ENCODE measurements at regions not wholly inside any gene's neighbourhood (a gene's known extent, or its start where the extent isn't known, plus 50 kb on each side); places are given as distances from the start of the nearest gene placed in this dataset.
"Not testable (repeated sequence)": the region's sequence is repeated elsewhere in the genome, so short reads cannot be mapped to it uniquely, and the experiment has no call there.

DNA sequence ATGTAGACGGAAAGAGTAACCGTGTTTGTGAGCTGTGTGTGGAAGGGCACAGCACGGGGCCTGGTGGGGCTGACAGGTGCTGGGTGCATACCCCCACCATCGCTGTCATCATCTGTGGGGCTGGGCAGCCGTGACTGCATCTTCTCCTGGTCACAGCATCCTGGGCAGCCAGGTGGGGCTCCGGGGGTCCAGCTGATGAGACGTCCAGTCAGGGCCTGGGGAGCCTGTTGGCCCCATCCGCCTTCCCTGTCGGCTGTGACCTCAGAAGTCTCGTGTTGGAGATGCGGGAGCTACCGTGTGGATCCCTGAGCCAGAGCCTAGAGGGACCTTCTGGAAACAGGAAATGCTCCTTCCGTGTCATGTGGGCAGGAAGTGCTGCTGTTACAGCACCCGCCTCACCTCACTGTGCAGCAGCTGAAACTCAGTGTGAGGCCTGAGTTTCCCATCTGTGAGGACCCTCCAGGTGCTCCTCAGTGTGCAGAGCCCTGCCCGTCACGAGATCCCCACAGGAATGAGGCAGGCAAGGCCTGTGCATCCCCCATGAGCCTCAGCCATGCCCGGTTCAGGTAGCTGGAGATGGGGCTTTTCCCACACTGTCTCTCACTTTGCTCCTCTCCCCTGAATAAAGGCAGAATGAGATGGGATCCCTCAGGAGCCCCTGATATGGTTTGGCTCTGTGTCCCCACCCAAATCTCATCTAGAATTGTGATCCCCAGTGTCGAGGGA, 108.7 kb downstream of the ERMARD start:
- DNase-seq = no peak

DNA sequence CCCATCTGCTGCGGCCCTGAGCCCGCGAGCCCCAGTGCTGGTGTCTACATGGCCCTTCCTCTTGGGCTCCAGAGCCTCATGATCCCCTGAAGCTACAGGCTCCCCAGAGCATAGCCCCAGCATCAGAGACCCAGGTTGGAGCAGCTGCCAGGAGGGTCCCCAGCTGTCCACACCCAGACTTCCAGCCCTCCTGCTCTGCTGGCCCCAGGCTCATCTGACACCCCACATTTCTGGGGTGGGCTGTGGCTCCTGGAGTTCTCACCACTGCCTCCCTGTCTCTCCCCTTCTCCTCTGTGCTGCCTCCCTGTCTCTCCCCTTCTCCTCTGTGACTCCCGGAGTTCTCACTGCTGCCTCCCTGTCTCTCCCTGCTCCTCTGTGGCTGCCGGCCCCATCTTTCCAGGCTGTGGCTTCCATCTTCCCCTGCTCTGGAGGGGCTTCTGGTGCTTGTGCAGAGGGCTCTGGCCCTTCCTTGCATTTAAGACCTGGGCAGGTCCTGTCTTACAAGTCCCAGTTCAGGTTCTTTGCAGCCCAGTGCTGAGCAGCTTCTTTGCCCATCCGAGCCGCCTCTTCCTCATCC, 108.1 kb downstream of the ERMARD start:
- DNase-seq = no peak

DNA sequence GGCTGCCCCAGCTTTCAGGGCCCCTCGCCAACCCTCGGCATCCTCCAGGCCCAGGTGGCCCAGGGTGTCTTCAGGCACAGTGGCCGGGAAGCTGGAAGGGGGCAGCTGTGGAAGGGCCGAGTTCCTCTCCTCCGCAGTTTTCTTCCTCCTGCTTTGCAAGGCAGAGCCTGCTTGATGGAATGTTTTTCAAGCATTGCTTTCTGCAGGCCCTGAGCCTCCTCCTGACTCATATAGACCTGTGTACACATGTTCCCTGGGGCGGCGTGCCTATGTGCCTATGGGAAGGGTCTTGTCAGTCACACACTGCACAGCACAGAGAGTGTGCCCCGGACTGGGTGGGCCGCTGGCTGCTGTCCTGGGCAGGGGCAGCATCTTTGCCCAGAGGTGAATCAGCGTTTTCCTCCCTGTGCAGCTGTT, 107.5 kb downstream of the ERMARD start:
- DNase-seq = no peak

DNA sequence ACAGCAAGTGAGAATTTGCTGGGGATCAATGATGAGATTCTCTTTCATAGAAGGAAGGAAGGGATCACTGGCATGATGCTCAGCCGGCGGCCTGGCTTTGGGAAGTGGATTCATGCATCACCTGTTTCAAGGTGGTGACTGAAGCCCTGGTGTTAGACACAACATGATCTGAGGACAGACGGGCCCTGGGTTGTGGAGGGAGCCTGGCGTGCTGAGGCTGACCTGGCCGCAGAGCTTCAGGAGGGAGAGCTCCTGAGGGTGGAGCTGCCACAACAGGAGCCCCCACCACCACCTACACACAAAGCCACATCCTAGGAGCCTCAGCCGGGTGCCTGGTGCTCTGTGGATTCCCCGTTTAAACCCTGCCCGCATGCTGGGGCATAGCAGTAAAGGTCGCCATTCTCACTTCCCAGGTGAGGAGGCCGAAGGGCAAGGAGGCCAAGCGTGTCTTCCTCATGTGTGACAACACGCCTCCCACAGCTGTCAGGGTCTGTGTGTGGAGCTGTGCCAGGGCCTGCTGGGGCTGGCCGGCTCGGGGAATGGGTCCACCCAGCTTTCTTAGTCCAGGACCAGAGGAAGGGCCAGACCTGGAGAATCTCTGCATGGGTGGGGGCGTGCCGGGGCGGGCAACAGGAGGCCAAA, 107.0 kb downstream of the ERMARD start:
- DNase-seq = no peak

DNA sequence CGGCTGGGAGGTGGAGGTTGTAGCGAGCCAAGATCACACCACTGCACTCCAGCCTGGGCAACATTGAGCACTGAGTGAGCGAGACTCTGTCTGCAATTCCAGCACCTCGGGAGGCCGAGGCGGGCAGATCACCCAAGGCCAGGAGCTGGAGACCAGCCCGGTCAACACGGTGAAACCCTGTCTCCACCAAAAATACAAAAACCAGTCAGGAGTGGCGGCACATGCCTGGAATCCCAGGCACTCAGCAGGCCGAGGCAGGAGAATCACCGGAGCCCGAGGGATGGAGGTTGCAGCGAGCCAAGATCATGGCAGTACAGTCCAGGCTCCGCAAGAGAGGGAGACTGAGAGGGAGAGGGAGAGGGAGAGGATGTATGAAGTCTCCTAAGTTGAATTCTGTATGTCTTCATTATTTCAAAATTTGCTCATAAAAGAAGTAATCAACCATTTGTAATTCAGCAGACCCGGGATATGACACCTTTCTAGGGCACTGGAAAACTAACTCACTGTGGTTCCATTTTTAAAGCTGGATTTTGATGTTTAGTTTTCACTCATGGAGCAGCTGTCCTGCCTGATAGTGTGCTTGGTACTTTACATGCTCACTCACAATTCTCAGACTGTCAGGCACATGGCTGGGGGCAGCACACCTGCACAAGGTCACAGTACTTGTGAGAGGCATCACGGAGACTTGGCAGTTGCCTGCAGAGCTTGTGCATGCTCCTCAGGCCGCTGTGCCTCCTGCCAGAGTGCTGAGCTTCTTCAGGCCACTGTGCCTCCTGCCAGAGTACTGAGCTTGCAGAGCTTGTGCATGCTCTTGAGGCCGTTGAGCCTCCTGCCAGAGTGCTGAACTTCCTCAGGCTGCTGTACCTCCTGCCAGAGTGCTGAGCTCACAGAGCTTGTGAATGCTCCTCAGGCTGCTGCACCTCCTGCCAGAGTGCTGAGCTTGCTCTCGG, 106.2 kb downstream of the ERMARD start:
- no peak for DNase-seq

DNA sequence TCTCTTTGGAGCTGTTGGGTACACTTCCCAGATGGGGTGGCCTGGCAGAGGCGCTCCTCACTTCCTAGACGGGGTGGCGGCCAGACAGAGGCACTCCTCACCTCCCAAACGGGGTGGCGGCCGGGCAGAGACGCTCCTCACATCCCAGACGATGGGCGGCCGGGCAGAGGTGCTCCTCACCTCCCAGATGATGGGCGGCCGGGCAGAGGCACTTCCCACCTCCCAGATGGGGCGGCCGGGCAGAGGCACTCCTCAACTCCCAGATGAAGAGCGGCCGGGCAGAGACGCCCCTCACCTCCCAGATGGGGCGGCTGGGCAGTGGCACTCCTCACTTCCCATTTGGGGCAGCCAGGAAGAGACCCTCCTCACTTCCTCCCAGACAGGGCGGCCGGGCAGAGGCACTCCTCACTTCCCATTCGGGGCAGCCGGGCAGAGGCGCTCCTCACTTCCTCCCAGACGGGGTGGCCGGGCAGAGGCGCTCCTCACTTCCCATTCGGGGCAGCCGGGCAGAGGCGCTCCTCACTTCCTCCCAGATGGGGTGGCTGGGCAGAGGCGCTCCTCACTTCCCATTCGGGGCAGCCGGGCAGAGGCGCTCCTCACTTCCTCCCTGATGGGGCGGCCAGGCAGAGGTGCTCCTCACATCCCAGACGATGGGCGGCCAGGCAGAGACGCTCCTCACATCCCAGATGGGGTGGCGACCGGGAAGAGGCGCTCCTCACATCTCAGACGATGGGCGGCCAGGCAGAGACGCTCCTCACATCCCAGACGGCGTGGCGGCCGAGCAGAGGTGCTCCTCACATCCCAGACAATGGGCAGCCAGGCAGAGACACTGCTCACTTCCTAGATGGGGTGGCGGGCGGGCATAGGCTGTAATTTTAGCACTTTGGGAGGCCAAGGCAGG, 105.3 kb downstream of the ERMARD start:
- DNase-seq = not testable (repeated sequence)

DNA sequence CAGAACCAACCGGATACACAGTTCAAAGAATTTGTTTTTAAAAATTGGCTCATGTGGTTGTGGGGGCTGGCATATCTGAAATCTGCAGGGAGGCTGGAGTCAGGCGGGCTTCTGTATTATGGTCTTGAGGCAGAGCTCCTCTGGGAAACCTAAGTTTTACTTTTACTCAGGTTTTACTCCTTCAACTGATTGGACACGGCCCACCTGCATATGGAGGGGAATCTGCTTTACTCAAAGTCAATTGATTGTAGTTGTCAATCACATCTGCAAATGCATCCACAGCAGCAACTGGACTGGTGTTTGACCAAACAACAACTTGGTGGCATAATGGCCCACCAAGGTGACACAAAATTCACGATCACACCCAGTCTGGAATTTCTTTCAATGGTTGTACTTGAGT, 103.4 kb downstream of the ERMARD start:
- no peak for DNase-seq

DNA sequence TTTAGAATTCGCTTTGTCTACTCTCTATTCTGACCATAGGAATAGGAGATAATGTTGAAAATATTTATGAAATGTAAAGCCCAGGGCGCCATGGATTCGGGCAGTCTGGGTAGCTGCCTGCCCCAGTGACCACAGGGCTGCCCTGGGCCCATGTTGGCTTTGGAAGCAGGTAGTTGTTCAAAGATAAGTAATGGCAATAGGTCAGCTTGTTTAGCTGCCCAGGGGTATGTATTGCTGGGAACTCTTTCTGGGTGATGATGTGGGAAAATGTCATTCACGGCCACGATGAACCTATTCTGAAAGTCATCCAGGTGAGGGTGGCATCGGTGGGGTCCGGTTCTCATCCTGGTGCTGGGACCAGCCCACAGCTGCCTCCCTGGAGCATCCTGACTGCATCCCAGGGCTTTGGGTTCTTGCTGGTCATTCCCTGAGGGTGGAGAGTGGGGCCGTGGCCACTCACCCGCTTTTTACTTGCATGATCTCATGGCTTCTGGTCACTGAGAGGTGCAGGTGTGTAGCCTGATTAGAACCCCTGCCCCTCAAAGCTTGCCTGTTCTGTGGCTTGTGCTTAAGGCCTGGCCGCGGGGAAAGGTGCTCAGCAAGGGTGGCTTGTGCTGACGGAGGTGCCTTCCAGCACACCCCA, 102.8 kb downstream of the ERMARD start:
- no peak for DNase-seq

DNA sequence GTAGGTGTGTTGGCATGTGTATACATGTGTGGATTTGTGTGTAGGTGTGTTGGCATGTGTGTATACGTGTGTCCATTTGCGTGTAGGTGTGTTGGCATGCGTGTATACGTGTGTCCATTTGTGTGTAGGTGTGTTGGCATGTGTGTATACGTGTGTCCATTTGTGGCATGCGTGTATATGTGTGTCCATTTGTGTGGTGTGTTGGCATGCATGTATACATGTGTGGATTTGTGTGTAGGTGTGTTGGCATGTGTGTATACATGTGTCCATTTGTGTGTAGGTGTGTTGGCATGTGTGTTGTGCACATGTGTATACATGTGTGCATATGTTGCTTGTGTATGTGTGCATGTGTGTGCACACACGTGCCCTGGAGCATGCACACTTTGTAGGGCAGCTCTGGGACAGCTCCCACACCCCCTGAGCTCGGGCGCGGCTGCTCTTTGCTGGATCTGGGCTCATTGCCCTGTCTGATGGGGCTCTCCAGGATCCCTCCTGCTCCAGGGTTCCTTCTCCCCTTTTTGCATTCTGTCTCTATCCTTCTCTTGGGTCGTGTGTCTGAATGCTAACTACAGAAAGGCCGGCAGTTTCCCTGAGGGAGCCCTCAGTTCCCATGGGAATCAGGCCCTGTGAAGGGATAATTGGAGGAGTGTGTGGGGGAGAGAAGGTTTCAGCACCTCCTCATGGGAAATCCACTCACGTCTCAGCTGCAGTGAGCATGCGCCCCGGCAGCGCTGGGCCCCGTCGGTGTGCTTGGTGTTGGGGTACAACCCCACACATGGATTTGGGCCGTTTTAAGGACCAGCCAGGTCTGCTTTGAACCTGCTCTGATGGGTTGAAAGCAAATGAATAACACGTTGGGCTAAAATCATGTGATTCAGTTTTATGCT, 102.0 kb downstream of the ERMARD start:
- DNase-seq = no peak

DNA sequence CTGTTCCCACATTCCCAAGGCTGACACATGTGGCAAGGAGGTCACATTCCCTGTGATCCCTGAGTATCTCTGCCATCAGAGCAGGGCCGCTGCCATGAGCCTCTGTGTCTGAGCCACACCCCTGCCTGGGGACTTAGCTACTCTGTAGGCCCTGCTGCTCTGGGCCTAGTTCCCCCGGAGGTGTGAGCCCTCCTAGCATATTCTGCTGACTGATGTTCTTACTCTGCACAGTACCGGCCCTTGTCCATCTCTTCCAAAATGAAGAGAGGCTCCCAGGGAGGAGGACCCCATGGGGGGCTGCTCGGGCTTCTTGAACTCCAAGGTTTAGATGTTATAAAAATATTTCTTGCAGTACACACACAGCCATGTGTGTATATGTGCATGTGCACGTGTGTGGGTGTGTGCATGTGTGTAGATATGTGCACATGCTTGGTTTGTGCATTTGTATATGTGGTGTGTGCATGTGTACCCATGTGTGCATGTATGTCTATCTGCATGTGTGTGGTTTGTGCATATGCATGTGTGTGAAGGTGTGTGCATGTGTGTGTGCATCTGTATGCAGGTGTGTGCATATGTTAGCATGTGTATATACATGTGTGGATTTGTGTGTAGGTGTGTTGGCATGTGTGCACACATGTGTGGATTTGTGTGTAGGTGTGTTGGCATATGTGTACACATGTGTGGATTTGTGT, 101.2 kb downstream of the ERMARD start:
- no peak for DNase-seq

DNA sequence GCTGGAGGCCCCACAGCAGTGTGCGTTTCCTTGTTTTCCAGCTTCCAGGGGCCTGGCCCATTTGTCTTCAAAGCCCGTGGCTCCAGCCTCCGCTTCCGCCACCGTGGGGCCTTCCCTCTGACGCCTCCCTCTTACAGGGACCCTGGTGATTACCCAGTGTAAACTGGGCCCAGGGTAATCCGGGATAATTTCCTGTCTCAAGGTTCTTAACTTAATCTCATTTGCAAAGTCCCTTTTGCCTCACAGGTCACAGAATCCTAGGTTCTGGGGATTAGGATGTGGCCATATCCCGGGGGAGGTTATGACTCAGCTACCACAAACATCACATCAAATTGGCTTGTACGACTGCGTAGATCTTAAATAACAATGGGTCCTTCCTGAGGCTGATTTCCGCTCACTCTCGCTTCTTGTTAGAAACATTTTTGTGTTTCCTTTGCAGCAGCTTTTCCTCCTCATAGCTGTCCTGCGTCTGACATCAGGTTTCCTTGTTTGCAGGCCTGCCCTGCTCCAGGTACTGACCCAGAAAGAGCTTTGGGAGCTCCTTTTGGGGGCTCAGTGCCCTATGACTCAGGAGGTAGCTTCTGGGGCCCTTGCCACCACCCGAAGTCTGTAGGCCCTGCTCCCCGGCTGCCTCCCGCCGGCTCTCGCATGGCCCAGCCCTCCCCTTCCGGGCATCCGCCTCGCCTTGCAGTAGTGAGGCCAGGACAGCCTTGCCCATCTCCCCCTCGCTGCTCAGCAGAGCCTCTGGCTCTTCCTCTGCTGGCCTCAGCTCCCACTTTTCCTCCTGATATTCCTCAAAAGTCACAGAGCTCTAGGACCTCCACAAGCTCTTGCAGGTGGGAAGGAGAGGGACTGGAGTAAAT, 100.5 kb downstream of the ERMARD start:
- DNase-seq = no peak

DNA sequence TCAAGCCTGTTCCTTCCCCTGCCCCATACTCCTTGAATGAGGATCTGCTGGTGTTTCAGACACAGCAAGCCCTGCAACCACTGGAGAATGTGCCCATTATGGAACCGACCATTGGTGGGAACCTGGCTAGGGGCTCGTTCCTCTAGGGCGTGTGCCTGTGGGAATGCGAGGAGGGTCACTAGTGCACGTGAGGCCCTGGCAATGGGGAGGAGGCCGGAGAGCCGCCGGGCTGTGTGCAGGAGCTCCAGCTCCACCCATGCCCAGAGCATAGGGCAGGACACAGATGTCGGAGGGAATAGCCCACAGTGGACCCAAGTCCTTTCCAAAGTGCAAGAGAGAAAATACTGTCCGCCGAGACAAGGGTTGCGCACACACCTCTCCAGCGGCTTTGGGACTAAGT, 99.3 kb downstream of the ERMARD start:
- DNase-seq = no peak

DNA sequence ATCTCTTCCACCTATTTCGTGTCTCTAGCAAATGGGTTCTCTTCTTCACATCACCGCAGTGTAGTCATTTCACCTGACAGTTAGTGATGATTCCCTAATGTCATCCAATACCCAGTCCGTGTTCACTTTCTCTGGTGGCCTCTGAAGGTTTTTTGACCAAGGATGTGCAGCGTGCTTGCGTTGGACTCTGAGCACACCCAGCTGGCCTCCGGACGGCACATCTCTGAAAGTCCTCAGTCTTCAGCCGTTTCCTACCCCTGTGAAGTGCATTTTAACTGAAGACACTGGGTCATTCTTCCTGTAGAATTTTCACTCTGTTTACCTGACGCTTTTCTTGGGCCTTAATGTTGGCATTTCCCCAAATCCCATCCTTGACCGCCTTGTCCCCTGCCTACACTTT, 98.7 kb downstream of the ERMARD start:
- no peak for DNase-seq

DNA sequence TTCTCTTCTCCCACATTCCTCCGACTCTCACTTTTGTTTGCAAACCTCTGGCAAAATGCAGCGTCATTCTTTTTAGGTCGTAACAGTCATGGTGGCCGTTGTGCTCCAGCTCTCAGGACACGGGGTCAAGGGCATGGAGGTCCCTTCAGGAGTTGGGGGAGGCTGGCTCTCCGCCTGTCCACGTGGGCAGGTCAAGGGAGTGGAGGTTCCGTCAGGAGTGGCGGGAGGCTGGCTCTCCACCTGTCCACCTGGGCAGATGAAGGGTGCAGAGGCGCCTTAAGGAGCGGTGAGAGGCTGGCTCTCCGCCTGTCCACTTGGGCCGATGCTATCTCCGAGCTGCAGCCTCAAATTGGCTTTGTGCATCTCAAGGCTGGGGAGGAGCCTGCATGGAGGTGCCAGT, 98.0 kb downstream of the ERMARD start:
- no peak for DNase-seq

DNA sequence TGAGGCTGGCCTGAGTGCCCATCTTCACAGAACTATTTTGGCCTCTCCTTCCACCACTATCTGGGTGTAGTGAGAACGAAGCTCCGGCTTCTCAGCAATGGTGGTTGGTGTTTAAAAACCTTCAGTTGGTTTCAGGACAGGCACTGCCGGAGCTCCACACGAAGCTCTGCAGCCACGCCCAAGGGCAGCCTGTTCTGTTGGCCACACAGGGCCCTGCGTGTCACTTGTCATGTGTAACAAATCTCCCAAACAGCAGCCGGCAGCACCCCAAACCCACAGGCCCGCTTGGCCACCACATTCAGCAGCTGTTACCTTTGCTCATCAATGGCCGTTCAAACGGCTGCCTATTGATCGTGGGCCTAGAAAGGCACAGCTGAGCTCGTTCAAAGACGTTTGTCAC, 97.5 kb downstream of the ERMARD start:
- no peak for DNase-seq

DNA sequence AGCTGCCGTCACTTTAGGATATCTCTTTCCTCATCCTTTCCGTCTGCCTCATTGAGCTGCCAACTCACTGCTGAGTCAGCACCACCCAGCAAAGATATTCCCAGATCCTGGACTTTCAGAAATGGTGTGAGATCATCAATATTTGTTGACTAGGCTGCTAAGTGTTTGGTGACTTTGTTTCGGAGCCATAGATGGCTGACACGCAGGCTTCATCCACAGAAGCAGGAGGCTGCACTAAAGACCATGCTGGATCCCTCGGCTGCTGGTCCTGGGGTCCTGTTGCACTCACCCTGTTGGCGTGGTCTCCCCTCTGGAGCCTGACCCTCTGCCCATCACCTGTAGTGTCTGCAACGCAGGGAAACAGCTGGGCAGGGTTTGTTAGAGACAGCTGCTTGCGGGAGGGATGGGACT, 96.5 kb downstream of the ERMARD start:
- no peak for DNase-seq

DNA sequence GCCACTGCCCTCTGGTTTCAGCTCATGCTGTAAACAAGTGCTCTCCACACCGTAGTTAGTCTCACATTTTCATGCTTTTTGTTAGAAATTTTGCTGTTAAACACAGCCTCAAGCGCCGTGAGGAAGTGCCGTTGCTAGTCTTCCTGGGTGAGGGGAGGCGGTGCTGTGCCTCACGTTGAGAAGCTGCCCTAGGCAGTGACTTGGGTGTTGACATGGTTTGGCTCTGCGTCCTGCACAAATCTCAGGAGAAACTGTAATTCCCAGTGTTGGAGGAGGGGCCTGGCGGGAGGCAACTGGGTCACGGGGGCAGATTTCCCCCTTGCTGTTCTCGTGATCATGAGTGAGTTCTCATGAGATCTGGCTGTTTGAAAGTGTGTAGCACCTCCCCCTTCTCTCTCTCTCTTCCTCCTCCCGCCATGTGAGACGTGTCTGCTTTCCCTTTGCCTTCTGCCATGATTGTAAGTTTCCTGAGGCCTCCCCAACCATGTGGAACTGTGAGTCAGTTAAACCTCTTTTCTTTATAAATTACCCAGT, 95.8 kb downstream of the ERMARD start:
- no peak for DNase-seq
